Ovary (tissue), 3 donors: ENCODE measurements at regions not wholly inside any gene's neighbourhood (a gene's known extent, or its start where the extent isn't known, plus 50 kb on each side); places are given as distances from the start of the nearest gene placed in this dataset.
"Not testable (repeated sequence)": the region's sequence is repeated elsewhere in the genome, so short reads cannot be mapped to it uniquely, and the experiment has no call there.

Source experiments
- EP300 ChIP-seq: sonication (generic); formaldehyde crosslinking; IDR thresholded peaks from one replicate; pipeline ENCODE4 v1.6.1; 2017; ENCODE audit warnings: antibody characterized with exemption
- POLR2A ChIP-seq: fragments of 450-650 bp; IDR thresholded peaks from one replicate; pipeline ENCODE4 v1.6.1; 2017; ENCODE audit warnings: antibody characterized with exemption, mild to moderate bottlenecking, moderate library complexity
- TF ChIP-seq, protein P1 (sequence below), 3 donors: fragments of 450-650 bp in 2 of 3; fragments of 200-600 bp in 1 of 3; IDR thresholded peaks; one replicate each; pipeline versions ENCODE4 v1.5.1 to v1.8.0; 2016 to 2022; ENCODE audit warnings: antibody characterized with exemption in 3 of 3, mild to moderate bottlenecking in 1 of 3
- donor health status: DM: no; HTN: no; CAD: no.

- TF ChIP-seq POLR2A, EP300: not testable (repeated sequence)
- TF ChIP-seq, protein P1, sequence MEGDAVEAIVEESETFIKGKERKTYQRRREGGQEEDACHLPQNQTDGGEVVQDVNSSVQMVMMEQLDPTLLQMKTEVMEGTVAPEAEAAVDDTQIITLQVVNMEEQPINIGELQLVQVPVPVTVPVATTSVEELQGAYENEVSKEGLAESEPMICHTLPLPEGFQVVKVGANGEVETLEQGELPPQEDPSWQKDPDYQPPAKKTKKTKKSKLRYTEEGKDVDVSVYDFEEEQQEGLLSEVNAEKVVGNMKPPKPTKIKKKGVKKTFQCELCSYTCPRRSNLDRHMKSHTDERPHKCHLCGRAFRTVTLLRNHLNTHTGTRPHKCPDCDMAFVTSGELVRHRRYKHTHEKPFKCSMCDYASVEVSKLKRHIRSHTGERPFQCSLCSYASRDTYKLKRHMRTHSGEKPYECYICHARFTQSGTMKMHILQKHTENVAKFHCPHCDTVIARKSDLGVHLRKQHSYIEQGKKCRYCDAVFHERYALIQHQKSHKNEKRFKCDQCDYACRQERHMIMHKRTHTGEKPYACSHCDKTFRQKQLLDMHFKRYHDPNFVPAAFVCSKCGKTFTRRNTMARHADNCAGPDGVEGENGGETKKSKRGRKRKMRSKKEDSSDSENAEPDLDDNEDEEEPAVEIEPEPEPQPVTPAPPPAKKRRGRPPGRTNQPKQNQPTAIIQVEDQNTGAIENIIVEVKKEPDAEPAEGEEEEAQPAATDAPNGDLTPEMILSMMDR (IDR thresholded peaks at IDR 0.05), result not testable (repeated sequence)
These were observed 103.6 kb upstream of the UST start for GRCh38 chr6:148643208-148643607.
